GM18858 (cell line): ENCODE measurements at regions not wholly inside any gene's neighbourhood (a gene's known extent, or its start where the extent isn't known, plus 50 kb on each side); places are given as distances from the start of the nearest gene placed in this dataset.
"Not testable (repeated sequence)": the region's sequence is repeated elsewhere in the genome, so short reads cannot be mapped to it uniquely, and the experiment has no call there.

ENCODE experiments used
- ATAC-seq: cut with Tn5 transposase; IDR thresholded peaks from one replicate; pipeline ENCODE4 v1.9.1; 2021; ENCODE audit not compliant: unreplicated experiment

DNA sequence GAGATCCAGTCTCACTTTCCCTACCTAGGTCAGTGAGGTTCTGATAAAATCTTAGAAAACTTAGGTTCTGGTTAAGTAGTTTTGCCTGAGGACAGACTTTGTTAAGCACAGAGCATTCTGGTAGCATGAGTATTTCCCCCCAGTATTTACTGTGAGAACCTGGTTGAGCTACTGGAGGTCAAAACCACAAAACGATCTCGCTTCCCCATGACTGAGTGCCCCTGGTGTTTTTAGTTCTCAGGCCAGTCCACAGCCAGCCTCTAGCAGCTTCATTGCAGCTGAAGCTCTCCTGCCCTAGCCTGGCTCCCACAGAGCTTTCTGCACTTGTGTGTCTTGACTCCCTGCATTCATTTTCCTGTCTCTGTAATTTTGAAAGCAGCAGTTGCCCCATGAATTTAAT is 1138.2 kb downstream of the UQCRFS1 start:
- no peak for ATAC-seq

DNA sequence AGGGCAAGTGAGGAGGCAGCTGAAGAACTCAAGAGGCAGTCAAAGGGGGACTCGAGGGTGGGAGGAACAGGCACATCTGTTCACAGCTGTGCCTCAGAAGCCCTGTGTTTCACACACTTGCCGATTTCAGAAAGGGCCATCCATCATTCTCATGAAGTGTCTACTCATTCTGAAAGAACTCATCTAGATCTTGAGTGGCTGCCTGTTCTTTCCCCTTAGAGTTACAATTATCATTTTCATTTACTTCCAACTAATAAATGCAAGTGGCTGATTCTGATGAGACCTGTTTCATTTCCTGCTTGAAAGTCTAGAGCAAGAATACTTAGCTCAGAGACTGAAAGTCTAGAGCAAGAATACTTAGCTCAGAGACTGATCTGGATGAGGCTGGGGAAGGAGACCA is 1145.1 kb downstream of the UQCRFS1 start:
- no peak for ATAC-seq

DNA sequence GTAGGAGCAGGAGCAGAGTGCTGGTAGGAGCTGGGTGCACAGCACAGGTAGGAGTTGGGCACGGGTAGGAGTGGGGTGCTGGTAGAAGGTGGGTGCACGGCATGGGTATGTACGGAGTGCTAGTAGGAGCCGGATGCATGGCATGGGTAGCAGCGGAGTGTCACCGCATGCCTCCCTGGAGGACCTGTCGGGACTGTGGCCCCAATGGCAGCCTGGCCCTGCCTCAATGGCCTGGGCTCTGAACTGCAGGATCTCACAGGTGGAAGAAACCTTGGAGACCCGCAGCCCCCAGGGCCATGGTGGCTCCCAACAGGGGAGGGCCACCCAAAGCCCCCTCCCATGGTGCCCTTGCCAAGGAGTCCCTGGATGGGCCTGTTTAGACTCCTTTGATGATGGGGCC is 1146.0 kb downstream of the UQCRFS1 start:
- no peak for ATAC-seq

DNA sequence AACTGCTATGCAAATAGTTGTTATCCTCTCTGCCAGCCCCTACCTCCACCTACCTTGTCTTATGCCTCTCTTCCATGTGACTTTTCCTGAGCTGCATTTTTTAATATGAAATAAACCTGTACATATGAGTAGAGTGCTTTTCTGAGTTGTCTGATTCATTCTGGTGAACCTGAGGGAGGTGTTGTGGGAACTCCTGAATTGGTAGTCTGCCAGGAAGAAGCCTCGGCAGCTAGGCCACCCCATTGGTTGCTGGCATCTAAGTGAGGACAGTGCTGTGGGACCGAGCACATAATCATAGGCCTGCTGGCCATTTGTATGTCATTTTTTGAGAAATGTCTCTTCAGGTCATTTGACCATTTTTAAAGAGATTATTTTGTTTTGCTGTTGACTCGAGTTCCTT is 1146.8 kb downstream of the UQCRFS1 start:
- ATAC-seq, result no peak

DNA sequence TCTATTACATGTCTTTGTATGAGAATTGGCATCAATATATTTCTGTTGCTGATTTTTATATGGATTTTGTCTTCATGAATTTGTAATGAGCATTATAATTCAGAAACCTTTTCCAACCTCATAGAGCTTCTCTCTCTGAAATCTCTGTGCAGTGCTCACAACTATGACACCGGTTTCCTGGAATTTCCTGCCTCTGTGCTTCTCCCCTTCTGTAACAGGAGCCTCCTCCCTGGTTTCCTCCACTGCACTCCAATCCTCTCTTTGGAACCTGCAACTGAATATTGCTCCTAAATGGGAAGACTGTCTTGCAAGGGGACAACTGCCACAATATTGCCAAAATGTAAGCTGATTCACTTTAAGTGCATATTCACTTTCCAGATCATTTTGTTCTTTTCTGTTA is 1147.9 kb downstream of the UQCRFS1 start:
- no peak for ATAC-seq

DNA sequence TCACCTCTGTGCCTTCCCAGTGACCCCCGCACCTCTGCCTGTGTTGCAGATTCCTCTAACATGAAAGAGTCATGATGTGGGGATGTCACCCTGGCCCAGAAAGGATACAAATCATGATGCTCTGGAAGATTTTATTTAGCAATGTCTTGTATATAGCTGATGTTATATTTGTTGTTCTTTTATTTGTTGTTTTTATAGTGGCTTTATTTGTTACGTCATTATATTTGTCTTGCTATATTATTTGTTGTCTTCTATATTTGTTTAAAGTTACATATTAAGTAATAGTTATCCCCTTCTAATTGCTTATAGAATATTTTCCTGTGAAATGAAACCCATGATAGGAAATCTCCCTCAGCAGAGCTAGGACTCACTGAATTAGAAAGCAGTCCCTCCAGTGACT is 1149.2 kb downstream of the UQCRFS1 start:
- ATAC-seq, result no peak

DNA sequence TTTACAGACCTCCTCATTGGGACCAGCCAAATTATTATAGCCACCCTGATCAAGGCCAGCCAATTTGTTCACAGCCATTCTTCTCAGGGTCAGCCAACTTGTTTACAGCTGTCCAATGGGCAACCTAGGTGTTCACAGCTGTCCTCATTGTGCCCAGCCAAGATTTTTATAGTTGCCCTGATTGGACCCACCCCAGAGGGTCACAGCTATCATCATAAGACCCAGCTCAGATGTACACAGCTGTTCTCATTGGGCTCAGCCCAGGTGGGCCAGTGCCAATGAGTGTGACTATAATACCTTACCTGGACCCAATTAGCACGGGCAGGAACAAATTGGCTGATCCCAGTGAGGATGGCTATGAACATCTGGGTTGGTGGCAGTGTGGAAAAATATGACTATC is 1151.8 kb downstream of the UQCRFS1 start:
- no peak for ATAC-seq

DNA sequence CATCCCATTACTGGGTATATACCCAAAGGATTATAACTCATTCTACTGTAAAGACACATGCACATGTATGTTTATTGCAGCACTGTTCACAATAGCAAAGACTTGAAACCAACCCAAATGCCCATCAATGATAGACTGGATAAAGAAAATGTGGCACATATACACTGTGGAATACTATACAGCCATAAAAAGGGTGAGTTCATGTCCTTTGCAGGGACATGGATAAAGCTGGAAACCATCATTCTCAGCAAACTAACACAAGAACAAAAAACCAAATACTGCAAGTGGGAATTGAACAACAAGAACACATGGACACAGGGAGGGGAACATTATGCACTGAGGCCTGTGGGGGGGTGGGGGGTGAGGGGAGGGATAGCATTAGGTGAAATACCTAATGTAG is 1155.9 kb downstream of the UQCRFS1 start:
- not testable (repeated sequence) for ATAC-seq

DNA sequence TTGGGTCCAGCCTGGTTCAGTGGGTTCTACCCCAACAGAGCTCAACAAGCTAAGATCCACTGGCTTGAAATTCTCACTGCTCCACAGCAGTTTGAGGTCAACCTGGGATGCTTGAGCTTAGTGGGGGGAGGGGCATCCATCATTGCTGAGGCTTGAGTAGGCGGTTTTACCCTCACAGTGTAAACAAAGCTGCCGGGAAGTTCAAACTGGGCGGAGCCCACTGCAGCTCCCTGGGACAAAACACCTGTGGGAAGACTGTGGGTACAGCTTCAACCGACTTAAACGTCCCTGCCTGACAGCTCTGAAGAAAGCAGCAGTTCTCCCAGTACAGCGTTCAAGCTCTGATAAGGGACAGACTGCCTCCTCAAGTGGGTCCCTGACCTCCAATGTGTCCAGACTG is 1161.9 kb downstream of the UQCRFS1 start:
- no peak for ATAC-seq

DNA sequence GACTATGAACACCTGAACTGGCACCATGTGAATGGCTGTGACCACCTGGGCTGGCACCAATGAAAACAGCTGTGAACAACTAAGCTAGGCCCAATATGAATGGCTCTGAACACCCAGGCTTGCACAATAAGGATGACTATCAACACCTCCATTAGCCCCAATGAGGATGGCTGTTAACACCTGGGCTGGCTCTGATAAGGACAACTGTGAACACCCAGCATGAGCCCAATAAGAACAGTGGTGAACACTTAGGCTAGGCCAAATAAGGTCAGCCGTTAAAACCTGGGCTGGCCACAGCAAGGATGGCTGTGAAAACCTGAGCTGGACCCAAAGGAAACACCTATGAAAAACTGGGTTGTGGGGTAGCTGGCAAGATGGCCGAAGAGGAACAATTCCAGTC is 1163.1 kb downstream of the UQCRFS1 start:
- no peak for ATAC-seq

DNA sequence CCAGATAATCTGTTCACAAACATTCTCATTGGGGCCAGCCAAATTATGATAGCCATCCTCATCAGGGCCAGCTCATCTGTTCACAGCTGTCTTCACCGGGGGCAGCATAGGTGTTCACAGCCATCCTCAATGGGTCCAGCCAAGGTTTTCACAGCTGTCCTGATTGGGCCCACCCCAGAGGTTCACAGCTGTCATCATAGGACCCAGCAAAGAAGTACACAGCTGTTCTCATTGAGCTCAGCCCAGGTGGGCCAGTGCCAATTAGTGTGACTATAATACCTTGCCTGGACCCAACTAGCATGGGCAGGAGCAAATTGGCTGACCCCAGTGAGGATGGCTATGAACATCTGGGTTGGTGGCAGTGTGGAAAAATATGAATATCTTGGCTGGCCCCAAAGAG is 1166.0 kb downstream of the UQCRFS1 start:
- no peak for ATAC-seq

DNA sequence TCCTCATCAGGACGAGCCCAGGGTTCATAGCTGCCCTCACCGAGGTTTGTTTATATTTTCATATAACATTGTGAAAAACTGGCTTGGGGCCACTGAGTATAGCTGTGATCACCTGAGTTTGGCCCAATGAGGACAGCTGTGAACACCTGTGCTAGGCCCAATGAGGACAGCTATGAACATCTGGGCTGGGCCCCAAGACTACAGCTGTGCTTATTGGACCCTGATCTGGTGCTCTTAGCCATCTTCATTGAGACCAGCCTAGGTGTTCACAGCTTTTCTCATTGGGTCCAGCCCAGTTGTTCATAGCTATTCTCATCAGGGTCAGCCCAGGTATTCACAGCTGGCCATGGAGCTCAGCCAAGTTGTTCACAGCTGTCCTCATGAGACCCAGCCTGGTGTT is 1167.3 kb downstream of the UQCRFS1 start:
- ATAC-seq, result no peak

DNA sequence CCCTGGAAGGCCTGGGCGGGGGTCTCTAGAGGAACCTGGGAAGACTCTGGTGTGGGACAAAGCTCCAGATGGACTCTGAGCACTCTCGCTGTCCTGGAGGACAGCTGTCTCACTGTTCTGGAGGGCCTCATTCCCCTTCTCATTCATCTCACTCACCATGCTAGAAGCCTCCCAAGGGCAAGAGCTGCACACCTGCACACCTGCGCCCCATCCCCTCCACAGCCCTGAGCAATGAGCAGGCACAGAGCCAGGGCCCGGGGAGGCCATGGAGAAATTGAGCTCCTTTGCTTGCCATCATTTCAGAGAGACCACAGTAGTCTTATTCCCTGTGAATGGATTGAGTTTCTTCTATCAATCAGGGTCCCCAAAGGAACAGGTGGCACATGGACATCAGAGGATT is 1168.5 kb downstream of the UQCRFS1 start:
- ATAC-seq, result no peak

DNA sequence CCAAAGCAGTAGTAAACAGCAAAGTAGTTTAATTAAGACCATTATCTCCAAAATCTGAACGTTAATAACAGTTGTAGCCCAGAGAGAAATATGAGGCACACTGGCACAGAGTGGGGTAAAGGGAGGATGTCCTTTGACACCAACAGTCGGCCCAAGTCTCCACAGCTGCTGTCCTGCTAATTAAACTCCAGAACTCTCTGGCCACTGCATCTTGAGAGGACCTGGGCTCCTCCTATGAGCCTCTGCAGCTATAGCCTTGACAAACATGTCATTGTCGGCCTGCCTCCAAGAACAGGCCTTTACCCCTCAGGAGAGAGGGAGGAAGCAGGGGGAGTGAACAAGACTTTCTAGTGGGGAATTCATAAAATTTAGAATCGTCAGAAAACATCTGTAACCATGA is 1170.4 kb downstream of the UQCRFS1 start:
- no peak for ATAC-seq

DNA sequence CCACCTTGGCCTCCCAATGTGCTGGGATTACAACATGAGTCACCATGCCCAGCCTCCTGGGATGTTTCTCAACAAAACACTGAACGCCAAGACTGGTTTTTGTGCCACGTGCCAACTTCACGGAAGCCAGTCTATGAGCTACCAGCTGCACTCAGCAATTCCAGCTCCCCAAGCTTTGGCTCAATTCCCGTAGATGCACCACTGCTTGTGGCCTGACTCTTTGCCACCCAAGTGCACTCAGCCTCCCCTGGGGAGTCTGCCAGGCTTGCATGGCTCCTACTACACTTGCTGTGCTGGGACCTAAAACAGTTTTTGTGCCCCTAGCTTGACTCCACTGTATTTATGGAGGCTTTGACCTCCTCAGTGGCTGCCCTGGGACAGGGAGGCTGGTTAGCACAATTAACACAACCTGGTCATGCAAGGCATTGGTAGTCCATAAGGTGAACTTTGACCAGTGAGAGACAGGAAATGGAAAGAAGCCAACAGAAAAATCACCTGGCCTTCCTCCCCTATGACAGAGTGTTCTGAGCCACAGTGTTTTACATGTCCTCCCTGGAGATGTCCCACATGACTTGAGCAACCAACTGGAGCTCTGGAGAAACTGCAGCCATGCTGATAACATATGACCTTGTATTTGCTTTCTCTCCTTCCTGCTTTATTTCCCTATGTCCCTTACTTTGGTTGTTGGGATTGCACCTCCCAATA is 1173.1 kb downstream of the UQCRFS1 start:
- ATAC-seq, result no peak

DNA sequence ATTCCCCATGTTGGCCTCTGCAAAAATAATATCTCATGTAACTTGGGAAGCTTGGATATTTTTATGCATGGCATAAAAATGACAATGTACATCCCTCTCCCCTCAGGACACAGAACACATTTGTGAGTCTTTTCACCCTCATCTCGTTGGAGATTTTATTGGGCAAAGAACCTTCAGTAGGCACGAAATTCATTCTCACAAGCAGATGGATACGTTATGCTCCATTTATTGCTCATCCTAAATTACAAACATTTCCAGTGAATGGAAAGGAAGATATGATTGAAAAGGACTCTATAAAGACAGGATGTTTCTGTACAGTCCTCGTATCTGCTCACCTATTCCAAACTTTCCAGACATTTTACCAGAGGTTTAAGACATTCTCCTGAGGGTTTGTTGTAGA is 1175.8 kb downstream of the UQCRFS1 start:
- ATAC-seq, result no peak

DNA sequence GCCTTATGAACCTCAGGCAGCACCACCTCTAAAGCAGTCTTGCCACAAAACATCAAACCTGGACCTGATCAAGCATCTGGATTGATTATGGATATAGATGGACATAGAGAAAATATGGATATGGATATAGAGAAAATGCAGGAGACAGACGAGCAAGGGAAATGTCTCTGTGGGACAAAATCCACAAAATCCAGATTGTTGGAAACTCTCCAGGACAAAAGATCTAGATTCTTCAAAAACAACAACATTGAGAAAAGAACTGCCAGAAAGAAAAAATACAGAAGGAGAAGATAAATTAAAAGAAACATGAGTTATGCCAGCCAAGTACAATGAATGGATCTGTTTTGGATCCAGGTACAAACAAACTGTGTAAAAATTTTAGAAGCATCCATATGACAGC is 1176.5 kb downstream of the UQCRFS1 start:
- ATAC-seq, result no peak

DNA sequence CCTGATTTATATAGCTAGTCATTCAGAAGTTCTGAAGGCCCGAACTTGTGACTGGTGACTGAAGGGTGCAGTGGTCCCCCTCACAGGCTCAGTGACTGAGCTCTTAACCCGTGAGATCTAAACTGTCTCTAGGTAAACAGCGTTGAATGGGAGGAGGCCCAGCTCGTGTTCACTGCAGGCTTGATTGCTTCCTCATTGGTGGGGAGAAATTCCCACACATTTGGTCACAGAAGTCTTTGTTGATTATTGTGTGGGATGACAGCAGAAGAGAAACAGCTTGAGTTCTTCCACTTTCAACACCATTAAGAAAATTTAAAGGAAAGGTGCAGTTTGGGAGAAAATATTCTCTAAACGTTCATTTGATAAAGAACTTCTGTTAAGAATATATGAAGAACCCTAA is 1178.0 kb downstream of the UQCRFS1 start:
- no peak for ATAC-seq

DNA sequence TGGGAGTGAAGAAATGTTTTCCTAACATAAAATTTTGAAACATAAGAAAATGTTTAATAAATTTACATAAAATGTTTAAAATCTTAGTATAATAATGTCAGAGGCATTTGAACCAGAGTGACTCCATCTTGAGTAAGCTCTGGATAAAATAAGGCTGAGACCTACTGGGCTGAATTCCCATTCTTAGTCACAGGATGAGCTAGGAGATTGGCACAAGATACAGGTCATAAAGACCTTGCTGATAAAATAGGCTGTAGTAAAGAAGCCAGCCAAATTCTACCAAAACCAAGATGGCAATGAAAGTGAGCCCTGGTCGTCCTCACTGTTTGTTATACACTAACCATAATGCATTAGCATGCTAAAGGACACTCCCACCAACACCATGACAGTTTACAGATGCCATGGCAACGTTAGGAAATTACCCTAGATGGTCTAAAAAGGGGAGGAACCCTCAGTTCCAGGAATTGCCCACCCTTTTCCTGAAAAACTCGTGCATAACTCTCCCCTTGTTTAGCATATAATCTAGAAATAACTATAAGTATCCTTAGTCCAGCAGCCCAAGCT is 1184.0 kb downstream of the UQCRFS1 start:
- ATAC-seq, result no peak

DNA sequence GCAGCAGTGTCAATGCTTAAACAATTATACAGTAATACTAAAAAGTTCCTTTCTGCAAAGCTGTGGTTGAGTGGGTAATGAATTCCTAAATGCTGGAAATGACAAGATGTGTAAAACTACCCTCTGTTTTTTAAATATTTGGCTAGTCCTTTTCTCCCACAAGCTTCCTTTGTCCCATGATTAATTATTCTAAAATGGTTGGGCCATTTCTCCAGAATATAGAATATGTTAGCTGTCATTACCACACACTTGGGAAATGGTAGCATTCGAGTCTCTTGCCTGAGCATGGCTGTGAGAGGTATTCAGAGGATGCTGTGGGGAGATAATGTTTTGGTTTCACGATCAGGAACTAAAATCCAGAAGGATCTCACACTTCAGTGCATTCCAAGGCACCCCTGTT is 1185.8 kb downstream of the UQCRFS1 start:
- ATAC-seq, result no peak

DNA sequence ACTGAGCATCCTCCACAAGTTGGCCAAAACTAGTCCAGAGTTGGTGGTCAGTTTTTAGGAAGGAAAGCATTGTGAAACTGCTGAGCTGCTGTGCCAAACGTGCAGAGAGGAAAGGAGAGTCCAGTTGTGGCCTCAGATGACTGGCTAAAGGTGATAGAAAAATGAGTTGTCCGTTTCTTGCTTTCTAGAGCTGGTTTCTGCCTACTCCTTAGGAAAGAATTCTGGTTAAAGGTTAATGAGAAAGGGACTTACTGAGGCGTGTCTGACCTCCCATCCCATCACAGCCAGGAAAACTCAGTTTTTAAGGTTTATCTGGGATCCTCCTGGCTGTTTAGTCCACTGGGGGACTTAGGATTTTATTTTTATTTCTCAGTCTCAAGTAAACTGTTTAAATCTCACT is 1186.3 kb downstream of the UQCRFS1 start:
- ATAC-seq, result no peak

DNA sequence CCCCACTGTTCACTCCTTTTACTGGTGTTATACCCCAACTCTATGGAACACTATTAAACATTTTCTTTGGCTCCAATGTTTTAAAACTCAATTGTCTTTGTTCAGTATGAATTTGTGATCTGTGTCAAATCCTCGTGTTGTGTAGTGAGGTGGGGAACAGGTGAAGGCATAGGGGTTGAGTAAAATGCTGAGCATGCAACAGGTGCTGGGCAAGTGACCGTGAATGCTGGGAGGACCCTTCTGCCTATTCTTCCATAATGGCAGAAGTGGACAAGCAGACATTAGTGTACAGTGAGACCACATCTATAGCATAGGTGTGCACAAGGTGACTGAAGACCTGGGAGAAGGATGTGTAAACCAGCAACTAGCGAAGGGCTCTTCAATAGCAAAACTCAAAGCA is 1188.0 kb downstream of the UQCRFS1 start:
- no peak for ATAC-seq

DNA sequence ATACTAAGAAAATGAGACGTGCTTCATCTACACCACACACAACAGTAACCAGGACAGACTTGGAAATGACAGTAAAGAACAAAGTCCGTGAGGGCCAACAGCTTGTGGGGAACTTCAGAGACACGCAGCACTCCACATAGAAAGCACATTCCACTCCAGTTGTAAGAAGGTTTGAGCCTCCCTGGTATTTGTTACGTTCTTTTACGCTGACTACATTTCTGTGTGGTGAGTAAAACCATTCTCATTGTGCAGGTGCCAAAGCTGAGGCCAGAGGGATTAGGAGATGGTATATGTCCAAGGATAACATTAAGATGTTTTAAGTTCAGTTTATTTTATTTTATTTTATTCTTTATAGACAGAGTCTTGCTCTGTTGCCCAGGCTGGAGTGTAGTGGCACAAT is 1189.9 kb downstream of the UQCRFS1 start:
- ATAC-seq, result no peak
